B cell (primary cell): ENCODE measurements at regions not wholly inside any gene's neighbourhood (a gene's known extent, or its start where the extent isn't known, plus 50 kb on each side); places are given as distances from the start of the nearest gene placed in this dataset.
"Not testable (repeated sequence)": the region's sequence is repeated elsewhere in the genome, so short reads cannot be mapped to it uniquely, and the experiment has no call there.

ENCODE experiments used
- ATAC-seq: fragments of 200-7000 bp; cut with Tn5 transposase; one replicate; pipeline ENCODE4 v1.10.0; 2021; ENCODE audit warnings: low read depth, mild to moderate bottlenecking, moderate number of reproducible peaks, moderate library complexity
- CTCF ChIA-PET: fragments of 350-600 bp; sonication (Branson Sonifier 250); formaldehyde crosslinking; loops from one replicate; lab custom pipeline; 2021; ENCODE audit warnings: antibody characterized with exemption, inconsistent platforms; lab: Charles Lee
- POLR2A ChIA-PET: fragments of 350-600 bp; sonication (Branson Sonifier 250); formaldehyde crosslinking; loops from one replicate; lab custom pipeline; 2021; ENCODE audit warnings: antibody characterized with exemption; lab: Charles Lee
- DNase-seq: peaks from one replicate; pipeline ENCODE4 v3.0.0; 2013
- H2AFZ ChIP-seq: 2 replicates; pipeline ENCODE4 v1.6.1; 2012; ENCODE audit warnings: mild to moderate bottlenecking, low read depth, low read length; ENCODE audit not compliant: insufficient read depth, poor library complexity, severe bottlenecking
- H3K27ac ChIP-seq, 2 donors: 1 replicate in 1 of 2; 2 replicates in 1 of 2; pipeline ENCODE4 v1.5.1; 2012 to 2013; ENCODE audit warnings: low read length in 2 of 2, mild to moderate bottlenecking in 2 of 2, moderate library complexity in 1 of 2
- H3K27me3 ChIP-seq, 4 experiments: fragments of 200-600 bp in 1 of 4; sonication (generic) in 1 of 4; replicated peaks in 1 of 4; 1 replicate in 2 of 4; 2 replicates in 2 of 4; pipeline versions ENCODE4 v1.6.1 to v1.7.0; 2013 to 2016; ENCODE audit warnings: low read length in 3 of 4, mild to moderate bottlenecking in 2 of 4, mixed read lengths in 1 of 4, moderate library complexity in 1 of 4; ENCODE audit not compliant: insufficient read depth in 4 of 4, control insufficient read depth in 3 of 4; ENCODE audit errors: control extremely low read depth in 1 of 4
- H3K36me3 ChIP-seq, 2 experiments: replicated peaks in 1 of 2; 1 replicate in 1 of 2; 2 replicates in 1 of 2; pipeline versions ENCODE4 v1.6.1 to v1.7.1; 2013; ENCODE audit warnings: low read length in 1 of 2; ENCODE audit not compliant: insufficient read depth in 2 of 2, control insufficient read depth in 1 of 2; ENCODE audit errors: control extremely low read depth in 1 of 2, extremely low read depth in 1 of 2
- H3K4me1 ChIP-seq, 2 donors: fragments of 200-600 bp in 1 of 2; sonication (generic) in 1 of 2; 1 replicate in 1 of 2; 2 replicates in 1 of 2; pipeline versions ENCODE4 v1.5.1 to v1.6.1; 2013 to 2017; ENCODE audit warnings: low read length in 2 of 2; ENCODE audit not compliant: control insufficient read depth in 2 of 2, insufficient read depth in 2 of 2
- H3K4me2 ChIP-seq: replicated peaks from 2 replicates; pipeline ENCODE3; 2012; ENCODE audit warnings: mild to moderate bottlenecking, low read depth, low read length; ENCODE audit not compliant: poor library complexity, severe bottlenecking
- H3K4me3 ChIP-seq, 5 experiments: fragments of 200-600 bp in 1 of 5; sonication (generic) in 1 of 5; 1 replicate in 3 of 5; 2 replicates in 2 of 5; pipeline versions ENCODE4 v1.5.1 to v1.7.0; 2011 to 2016; ENCODE audit warnings: low read length in 4 of 5, mild to moderate bottlenecking in 4 of 5, low read depth in 2 of 5, control low read depth in 1 of 5, moderate library complexity in 1 of 5; ENCODE audit not compliant: insufficient read depth in 1 of 5; ENCODE audit errors: control extremely low read depth in 1 of 5, extremely low read depth in 1 of 5
- H3K79me2 ChIP-seq: fragments of 200-600 bp; sonication (generic); one replicate; pipeline ENCODE4 v1.6.0; 2016; ENCODE audit warnings: low read length; ENCODE audit not compliant: control insufficient read depth, insufficient read depth
- H3K9ac ChIP-seq: fragments of 200-600 bp; sonication (generic); 2 replicates; pipeline ENCODE4 v1.6.1; 2017; ENCODE audit warnings: mild to moderate bottlenecking, low read length, moderate library complexity
- H3K9me3 ChIP-seq, 3 donors: one replicate each; pipeline versions ENCODE4 v1.6.1 to v1.7.1; 2013; ENCODE audit warnings: low read length in 2 of 3; ENCODE audit not compliant: control insufficient read depth in 2 of 3, insufficient read depth in 1 of 3; ENCODE audit errors: control extremely low read depth in 1 of 3
- H4K20me1 ChIP-seq: 2 replicates; pipeline ENCODE4 v1.6.0; 2012; ENCODE audit warnings: mild to moderate bottlenecking, low read length; ENCODE audit not compliant: insufficient read depth, control insufficient read depth, poor library complexity, severe bottlenecking
- H3K27ac Mint-ChIP-seq: one replicate; pipeline ENCODE4 v1.8.0; 2021; ENCODE audit warnings: mixed read lengths
- H3K27me3 Mint-ChIP-seq: one replicate; pipeline ENCODE4 v1.8.0; 2021; ENCODE audit warnings: mixed read lengths
- H3K4me1 Mint-ChIP-seq: one replicate; pipeline ENCODE4 v1.8.0; 2021; ENCODE audit warnings: mixed read lengths
- H3K4me3 Mint-ChIP-seq: one replicate; pipeline ENCODE4 v1.8.0; 2021; ENCODE audit warnings: mixed read lengths
- H3K9me3 Mint-ChIP-seq: one replicate; pipeline ENCODE4 v1.8.0; 2022; ENCODE audit warnings: mixed read lengths; ENCODE audit not compliant: insufficient read depth
- EZH2 ChIP-seq: IDR thresholded peaks from 2 replicates; pipeline ENCODE4 v1.6.1; 2012; ENCODE audit warnings: borderline replicate concordance, low read depth, mild to moderate bottlenecking, moderate library complexity, low read length; ENCODE audit not compliant: insufficient read depth, poor library complexity, severe bottlenecking
- WGBS: methylation state at CpG from one replicate; pipeline ENCODE4 v1.1.5; 2013; ENCODE audit warnings: missing lambda C conversion rate; ENCODE audit not compliant: insufficient coverage; 5-methylcytosine and 5-hydroxymethylcytosine counted together
- intact Hi-C: fragments of 100-400 bp; cut with micrococcal nuclease; formaldehyde crosslinking; loops from one replicate; pipeline ENCODE4 v1.10.0; 2022
- TF ChIP-seq, protein P1 (sequence below): fragments of 200-600 bp; IDR thresholded peaks from one replicate; pipeline ENCODE4 v1.8.0; 2022; ENCODE audit warnings: antibody characterized with exemption, mild to moderate bottlenecking

- H3K79me2 ChIP-seq: no peaks in the 10 kb centered on the region
- ChIA-PET CTCF (no interaction called here), POLR2A (no interaction called here)
- H2AFZ ChIP-seq: no peak overlapping the region
- peaks cover 0 to 4% of the 10 kb centered on the region in 2 experiments for H3K36me3 ChIP-seq
- Mint-ChIP-seq H3K27me3 (no peaks in the 10 kb centered on the region), H3K4me1 (peaks cover 4% of the 10 kb centered on the region), H3K27ac (no peak overlapping the region), H3K9me3 (no peaks in the 10 kb centered on the region), H3K4me3 (no peak overlapping the region)
- no peak overlapping the region for H3K4me2 ChIP-seq
- no peak for TF ChIP-seq EZH2
- TF ChIP-seq, protein P1, sequence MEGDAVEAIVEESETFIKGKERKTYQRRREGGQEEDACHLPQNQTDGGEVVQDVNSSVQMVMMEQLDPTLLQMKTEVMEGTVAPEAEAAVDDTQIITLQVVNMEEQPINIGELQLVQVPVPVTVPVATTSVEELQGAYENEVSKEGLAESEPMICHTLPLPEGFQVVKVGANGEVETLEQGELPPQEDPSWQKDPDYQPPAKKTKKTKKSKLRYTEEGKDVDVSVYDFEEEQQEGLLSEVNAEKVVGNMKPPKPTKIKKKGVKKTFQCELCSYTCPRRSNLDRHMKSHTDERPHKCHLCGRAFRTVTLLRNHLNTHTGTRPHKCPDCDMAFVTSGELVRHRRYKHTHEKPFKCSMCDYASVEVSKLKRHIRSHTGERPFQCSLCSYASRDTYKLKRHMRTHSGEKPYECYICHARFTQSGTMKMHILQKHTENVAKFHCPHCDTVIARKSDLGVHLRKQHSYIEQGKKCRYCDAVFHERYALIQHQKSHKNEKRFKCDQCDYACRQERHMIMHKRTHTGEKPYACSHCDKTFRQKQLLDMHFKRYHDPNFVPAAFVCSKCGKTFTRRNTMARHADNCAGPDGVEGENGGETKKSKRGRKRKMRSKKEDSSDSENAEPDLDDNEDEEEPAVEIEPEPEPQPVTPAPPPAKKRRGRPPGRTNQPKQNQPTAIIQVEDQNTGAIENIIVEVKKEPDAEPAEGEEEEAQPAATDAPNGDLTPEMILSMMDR: no peak
- DNase-seq: no peak
- H3K9me3 ChIP-seq: no peaks in the 10 kb centered on the region
- H3K4me1 ChIP-seq: no peaks in the 10 kb centered on the region
- no peaks in the 10 kb centered on the region for H4K20me1 ChIP-seq
- no peaks in the 10 kb centered on the region for H3K27me3 ChIP-seq
- WGBS: 96% methylated on average over 15 of the region's 15 CpGs
- no peak overlapping the region for H3K4me3 ChIP-seq
- no peak overlapping the region for H3K9ac ChIP-seq
- H3K27ac ChIP-seq: no peak overlapping the region
- ATAC-seq: no peak
- intact Hi-C loops: no loop called here
Measured at GRCh38 chr16:27628241-27628942, 78.4 kb downstream of the KATNIP start.

DNA sequence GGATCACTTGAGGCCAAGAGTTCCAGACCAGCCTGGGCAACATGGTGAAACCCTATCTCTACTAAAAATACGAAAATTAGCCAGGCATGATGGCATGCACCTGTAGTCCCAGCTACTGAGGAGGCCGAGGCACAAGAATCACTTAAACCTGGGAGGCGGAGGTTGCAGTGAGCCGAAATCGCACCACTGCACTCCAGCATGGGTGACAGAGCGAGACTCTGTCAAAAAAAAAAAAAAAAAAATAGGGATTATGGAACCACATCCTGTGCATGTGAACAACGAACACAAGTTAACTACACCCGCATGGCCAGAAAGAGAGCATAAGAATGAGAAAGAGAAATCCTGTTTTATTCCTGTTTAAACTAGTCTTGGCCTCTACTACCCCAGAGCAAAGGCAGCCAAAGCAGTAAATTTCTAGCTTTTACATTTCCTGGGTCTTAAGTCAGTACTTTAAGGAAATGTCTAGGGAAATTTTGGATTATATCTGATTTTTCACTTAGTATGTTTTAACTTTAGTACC, 79.1 kb downstream of the KATNIP start:
- H3K27me3 ChIP-seq, H3K27ac ChIP-seq, H3K36me3 ChIP-seq, H2AFZ ChIP-seq, H3K27me3 Mint-ChIP-seq, H4K20me1 ChIP-seq, H3K9me3 ChIP-seq, H3K4me3 ChIP-seq, H3K4me3 Mint-ChIP-seq, H3K9me3 Mint-ChIP-seq, H3K9ac ChIP-seq, POLR2A ChIA-PET, ATAC-seq, H3K79me2 ChIP-seq, H3K4me1 Mint-ChIP-seq, DNase-seq, H3K4me1 ChIP-seq, H3K27ac Mint-ChIP-seq, intact Hi-C loops, H3K4me2 ChIP-seq: not testable (repeated sequence)
- CTCF ChIA-PET: interaction anchor here (0.8 kb wide), 1 partner anchor 17 kb away, joined by 6 read pairs; no protein-coding TSS in a partner anchor
- 100% methylated on average over 1 of the region's 8 CpGs for WGBS
